ENCODE measurements at regions not wholly inside any gene's neighbourhood (a gene's known extent, or its start where the extent isn't known, plus 50 kb on each side); places are given as distances from the start of the nearest gene placed in this dataset.

GRCh38 chr6:33934731-33935270, 131.0 kb upstream of the MLN start:
- no peak for TF ChIP-seq CTCF (IDR thresholded peaks at IDR 0.05)
- TF ChIP-seq POLR2A (IDR thresholded peaks at IDR 0.05) = no peak
- no peak for TF ChIP-seq POLR2AphosphoS5 (IDR thresholded peaks at IDR 0.05)

Measured in breast epithelium (tissue), 3 donors.